ENCODE measurements at regions not wholly inside any gene's neighbourhood (a gene's known extent, or its start where the extent isn't known, plus 50 kb on each side); places are given as distances from the start of the nearest gene placed in this dataset.
"Not testable (repeated sequence)": the region's sequence is repeated elsewhere in the genome, so short reads cannot be mapped to it uniquely, and the experiment has no call there.

GRCh38 chr10:30686708-30687107 is 57.2 kb upstream of the LYZL2 start:
- Histone ChIP-seq H3K36me3 (ENCODE audit: control insufficient read depth, insufficient read depth, low read length) (no peaks in the 10 kb centered on the region), H3K9ac (ENCODE audit: low read length) (no peak overlapping the region), H3K9me3 (ENCODE audit: control insufficient read depth, insufficient read depth, low read depth, low read length) (no peaks in the 10 kb centered on the region), H3K27ac (ENCODE audit: low read depth, low read length) (no peak overlapping the region), H3K27me3 (ENCODE audit: control insufficient read depth, insufficient read depth, low read length) (no peaks in the 10 kb centered on the region), H3K4me3 (ENCODE audit: low read depth, low read length) (no peak overlapping the region), H3K4me1 (ENCODE audit: control insufficient read depth, insufficient read depth, low read length) (peaks cover 4% of the 10 kb centered on the region)

GRCh38 chr10:30683496-30683895 is 53.9 kb upstream of the LYZL2 start:
- Histone ChIP-seq H3K27me3 (ENCODE audit: control insufficient read depth, insufficient read depth, low read length) (no peaks in the 10 kb centered on the region), H3K36me3 (ENCODE audit: control insufficient read depth, insufficient read depth, low read length) (no peaks in the 10 kb centered on the region), H3K4me1 (ENCODE audit: control insufficient read depth, insufficient read depth, low read length) (peaks cover 4% of the 10 kb centered on the region), H3K27ac (ENCODE audit: low read depth, low read length) (no peak overlapping the region), H3K9ac (ENCODE audit: low read length) (no peak overlapping the region), H3K4me3 (ENCODE audit: low read depth, low read length) (no peak overlapping the region), H3K9me3 (ENCODE audit: control insufficient read depth, insufficient read depth, low read depth, low read length) (no peaks in the 10 kb centered on the region; the same call in 1 of the 2 replicates)

GRCh38 chr10:30682377-30683199 is 53.0 kb upstream of the LYZL2 start:
- not testable (repeated sequence) for H3K27ac ChIP-seq (ENCODE audit: low read depth, low read length); H3K9ac ChIP-seq (ENCODE audit: low read length); H3K9me3 ChIP-seq (ENCODE audit: control insufficient read depth, insufficient read depth, low read depth, low read length)

GRCh38 chr10:30680908-30681307 is 51.4 kb upstream of the LYZL2 start:
- Histone ChIP-seq H3K9ac (ENCODE audit: low read length) (no peak overlapping the region), H3K27me3 (ENCODE audit: control insufficient read depth, insufficient read depth, low read length) (no peaks in the 10 kb centered on the region), H3K27ac (ENCODE audit: low read depth, low read length) (no peak overlapping the region)

More at GRCh38 chr10:30682377-30683199, 53.0 kb upstream of the LYZL2 start:
- not testable (repeated sequence) for H3K36me3 ChIP-seq (ENCODE audit: control insufficient read depth, insufficient read depth, low read length); H3K27me3 ChIP-seq (ENCODE audit: control insufficient read depth, insufficient read depth, low read length); H3K4me3 ChIP-seq (ENCODE audit: low read depth, low read length); H3K4me1 ChIP-seq (ENCODE audit: control insufficient read depth, insufficient read depth, low read length)

More at GRCh38 chr10:30680908-30681307, 51.4 kb upstream of the LYZL2 start:
- Histone ChIP-seq H3K4me3 (ENCODE audit: low read depth, low read length) (no peak overlapping the region), H3K4me1 (ENCODE audit: control insufficient read depth, insufficient read depth, low read length) (no peaks in the 10 kb centered on the region), H3K36me3 (ENCODE audit: control insufficient read depth, insufficient read depth, low read length) (no peaks in the 10 kb centered on the region), H3K9me3 (ENCODE audit: control insufficient read depth, insufficient read depth, low read depth, low read length) (no peaks in the 10 kb centered on the region; the same call in 1 of the 2 replicates)
